Thyroid gland (tissue), 4 donors: ENCODE measurements at regions not wholly inside any gene's neighbourhood (a gene's known extent, or its start where the extent isn't known, plus 50 kb on each side); places are given as distances from the start of the nearest gene placed in this dataset.

ENCODE experiments used
- POLR2A ChIP-seq, 2 donors: fragments of 450-650 bp; IDR thresholded peaks; one replicate each; pipeline ENCODE4 v1.6.1; 2017; ENCODE audit warnings: antibody characterized with exemption in 2 of 2, mild to moderate bottlenecking in 2 of 2, moderate library complexity in 1 of 2
- TF ChIP-seq, protein P1 (sequence below), 6 experiments: fragments of 200-600 bp in 3 of 6; fragments of 450-650 bp in 3 of 6; sonication (generic) in 3 of 6; IDR thresholded peaks; one replicate each; pipeline ENCODE4 v1.5.1; 2016 to 2019; ENCODE audit warnings: antibody characterized with exemption in 6 of 6, mild to moderate bottlenecking in 2 of 6, inconsistent platforms in 1 of 6, moderate library complexity in 1 of 6

- TF ChIP-seq, protein P1, sequence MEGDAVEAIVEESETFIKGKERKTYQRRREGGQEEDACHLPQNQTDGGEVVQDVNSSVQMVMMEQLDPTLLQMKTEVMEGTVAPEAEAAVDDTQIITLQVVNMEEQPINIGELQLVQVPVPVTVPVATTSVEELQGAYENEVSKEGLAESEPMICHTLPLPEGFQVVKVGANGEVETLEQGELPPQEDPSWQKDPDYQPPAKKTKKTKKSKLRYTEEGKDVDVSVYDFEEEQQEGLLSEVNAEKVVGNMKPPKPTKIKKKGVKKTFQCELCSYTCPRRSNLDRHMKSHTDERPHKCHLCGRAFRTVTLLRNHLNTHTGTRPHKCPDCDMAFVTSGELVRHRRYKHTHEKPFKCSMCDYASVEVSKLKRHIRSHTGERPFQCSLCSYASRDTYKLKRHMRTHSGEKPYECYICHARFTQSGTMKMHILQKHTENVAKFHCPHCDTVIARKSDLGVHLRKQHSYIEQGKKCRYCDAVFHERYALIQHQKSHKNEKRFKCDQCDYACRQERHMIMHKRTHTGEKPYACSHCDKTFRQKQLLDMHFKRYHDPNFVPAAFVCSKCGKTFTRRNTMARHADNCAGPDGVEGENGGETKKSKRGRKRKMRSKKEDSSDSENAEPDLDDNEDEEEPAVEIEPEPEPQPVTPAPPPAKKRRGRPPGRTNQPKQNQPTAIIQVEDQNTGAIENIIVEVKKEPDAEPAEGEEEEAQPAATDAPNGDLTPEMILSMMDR (IDR thresholded peaks at IDR 0.05), result no peak
- no peak for TF ChIP-seq POLR2A (IDR thresholded peaks at IDR 0.05)
Observed at GRCh38 chr1:218525031-218525430, 179.9 kb downstream of the TGFB2 start.
